Astrocyte of the spinal cord (primary cell): ENCODE measurements at regions not wholly inside any gene's neighbourhood (a gene's known extent, or its start where the extent isn't known, plus 50 kb on each side); places are given as distances from the start of the nearest gene placed in this dataset.

Experiments
- DNase-seq: peaks from one replicate; pipeline ENCODE4 v3.0.0; 2011; ENCODE audit warnings: low read depth, low spot score
- H3K4me3 ChIP-seq: 2 replicates; pipeline ENCODE4 v1.5.1; 2011; ENCODE audit warnings: low read depth, mild to moderate bottlenecking, low read length, moderate library complexity
- in situ Hi-C: cut with HindIII; loops from 2 replicates; pipeline ENCODE4 v1.10.0; 2017; ENCODE audit warnings: low sequenced_read_pairs
- TF ChIP-seq, protein P1 (sequence below): IDR thresholded peaks from 2 replicates; pipeline ENCODE4 v1.5.1; 2012; ENCODE audit warnings: low read depth, mild to moderate bottlenecking, low read length, inconsistent platforms

DNA sequence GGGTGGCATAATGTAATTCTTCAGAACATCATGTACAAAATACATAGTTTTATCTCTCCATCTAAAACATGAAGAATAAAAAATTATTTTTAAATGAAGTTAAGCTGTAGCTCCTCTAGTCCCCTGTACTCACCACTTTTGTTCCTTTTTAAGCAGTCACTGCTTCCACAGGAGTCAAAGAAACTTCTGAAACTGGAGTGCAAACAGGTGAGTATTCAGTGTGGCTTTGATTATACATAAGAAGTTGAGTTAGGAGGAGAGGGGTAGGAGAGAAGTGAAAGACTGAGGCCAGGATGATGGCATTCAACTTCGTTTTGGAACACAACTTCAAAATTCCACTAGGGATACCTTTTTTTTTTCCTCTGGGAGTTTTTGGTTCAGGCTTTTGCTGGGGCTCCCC lies 131.4 kb upstream of the CNTN1 start:
- H3K4me3 ChIP-seq: no peak overlapping the region
- DNase-seq: no peak
- TF ChIP-seq, protein P1, sequence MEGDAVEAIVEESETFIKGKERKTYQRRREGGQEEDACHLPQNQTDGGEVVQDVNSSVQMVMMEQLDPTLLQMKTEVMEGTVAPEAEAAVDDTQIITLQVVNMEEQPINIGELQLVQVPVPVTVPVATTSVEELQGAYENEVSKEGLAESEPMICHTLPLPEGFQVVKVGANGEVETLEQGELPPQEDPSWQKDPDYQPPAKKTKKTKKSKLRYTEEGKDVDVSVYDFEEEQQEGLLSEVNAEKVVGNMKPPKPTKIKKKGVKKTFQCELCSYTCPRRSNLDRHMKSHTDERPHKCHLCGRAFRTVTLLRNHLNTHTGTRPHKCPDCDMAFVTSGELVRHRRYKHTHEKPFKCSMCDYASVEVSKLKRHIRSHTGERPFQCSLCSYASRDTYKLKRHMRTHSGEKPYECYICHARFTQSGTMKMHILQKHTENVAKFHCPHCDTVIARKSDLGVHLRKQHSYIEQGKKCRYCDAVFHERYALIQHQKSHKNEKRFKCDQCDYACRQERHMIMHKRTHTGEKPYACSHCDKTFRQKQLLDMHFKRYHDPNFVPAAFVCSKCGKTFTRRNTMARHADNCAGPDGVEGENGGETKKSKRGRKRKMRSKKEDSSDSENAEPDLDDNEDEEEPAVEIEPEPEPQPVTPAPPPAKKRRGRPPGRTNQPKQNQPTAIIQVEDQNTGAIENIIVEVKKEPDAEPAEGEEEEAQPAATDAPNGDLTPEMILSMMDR: no peak
- in situ Hi-C loops: no loop called here

DNA sequence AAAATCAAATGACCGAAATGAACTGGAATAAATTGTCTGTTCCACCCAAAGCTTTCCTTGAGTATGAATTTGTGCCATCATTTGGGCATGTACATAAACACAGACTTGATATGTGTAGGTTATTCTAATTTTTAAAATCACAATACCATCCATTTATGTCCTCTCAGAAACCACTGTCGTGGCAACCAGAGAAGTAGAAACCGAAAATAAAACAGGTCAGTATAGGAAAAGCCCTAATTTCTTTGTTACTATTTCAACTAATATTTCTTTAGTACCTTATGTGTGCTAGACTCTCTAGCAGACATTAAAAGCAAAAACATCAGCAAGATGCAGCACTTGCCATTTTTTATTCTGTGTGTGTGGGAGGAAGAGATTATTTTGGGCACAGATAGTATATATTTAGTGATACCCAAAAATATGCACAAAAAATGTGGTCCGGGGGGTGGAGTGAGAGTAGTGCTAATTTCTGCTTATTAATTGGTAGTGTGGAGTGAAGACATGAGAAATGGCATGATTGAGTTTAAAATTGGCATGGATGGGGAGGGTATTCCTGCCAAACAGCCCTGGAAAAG lies 130.8 kb upstream of the CNTN1 start:
- TF ChIP-seq, protein P1: no peak
- DNase-seq: no peak
- H3K4me3 ChIP-seq: no peak overlapping the region
- in situ Hi-C loops: no loop called here

DNA sequence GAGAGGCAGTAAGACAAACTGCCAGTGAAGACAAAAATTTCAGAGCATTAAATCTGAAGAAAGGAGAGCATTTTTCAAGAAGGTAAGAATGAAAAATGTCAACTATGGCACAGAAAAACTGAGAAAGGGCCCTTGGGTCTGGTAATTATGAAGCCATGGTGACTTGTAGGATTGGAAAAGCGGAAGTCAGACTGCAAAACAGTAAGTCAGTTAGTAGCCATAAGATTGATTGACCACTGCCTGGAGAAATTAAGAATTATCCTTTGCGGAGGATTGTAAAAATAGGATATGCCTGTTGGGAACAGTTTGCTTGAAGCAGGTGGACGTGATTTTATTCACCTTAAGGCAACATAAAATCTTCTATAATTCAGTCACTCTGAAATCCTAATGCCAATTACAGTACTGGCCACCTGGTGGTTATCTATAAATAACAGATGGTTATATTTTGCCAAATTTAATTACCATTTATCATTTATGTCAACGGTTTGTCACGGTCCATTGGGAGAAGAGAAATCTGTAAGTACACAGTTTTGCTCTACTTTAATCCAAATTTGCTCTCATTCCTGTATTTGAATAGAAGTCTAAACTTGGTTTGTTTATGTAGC lies 127.1 kb upstream of the CNTN1 start:
- TF ChIP-seq, protein P1: no peak
- in situ Hi-C loops: no loop called here
- no peak for DNase-seq
- H3K4me3 ChIP-seq: no peak overlapping the region

DNA sequence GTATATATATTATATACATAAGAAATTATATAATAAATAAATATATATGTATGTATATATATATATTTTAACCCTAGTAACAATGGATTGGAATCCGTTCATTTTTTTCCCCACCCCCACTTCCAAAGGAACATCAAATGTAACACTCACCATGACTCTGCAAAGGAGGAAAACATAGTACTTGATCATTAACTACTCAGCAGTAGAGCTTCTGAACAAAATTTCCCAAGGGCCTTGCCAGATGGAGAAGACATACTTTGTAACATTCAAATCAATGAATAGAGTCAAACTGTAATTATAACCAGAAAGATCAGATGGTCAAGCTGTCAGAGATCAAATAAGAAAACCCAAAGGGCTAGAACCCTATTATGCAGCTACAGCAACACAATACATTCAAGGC lies 126.0 kb upstream of the CNTN1 start:
- TF ChIP-seq, protein P1: no peak
- in situ Hi-C loops: no loop called here
- DNase-seq: no peak
- H3K4me3 ChIP-seq: no peak overlapping the region

DNA sequence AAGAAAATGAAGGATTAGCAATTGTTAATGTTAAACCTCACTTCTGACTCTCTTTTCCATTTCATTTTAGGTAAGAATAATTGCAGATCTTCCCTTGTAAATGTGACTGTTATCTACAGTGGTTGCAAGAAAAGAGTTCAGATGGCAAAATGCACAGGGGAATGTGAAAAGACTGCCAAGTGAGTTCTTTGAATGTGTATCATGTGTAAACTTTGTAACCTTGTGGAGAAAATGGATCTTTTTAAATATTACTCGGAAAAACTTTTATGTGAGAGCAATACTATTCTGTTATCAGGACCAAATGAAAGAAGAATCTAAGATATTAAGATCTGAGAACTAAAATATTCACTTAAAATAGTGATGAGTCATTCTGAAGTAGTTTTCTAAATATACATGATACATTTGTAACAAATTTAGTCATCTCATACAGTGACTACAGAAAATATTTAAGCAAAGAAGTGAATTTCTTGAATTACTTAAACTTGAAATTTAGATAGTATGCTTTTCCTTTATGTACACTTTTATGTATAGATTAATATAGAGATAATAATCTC lies 122.5 kb upstream of the CNTN1 start:
- no peak overlapping the region for H3K4me3 ChIP-seq
- in situ Hi-C loops: no loop called here
- DNase-seq: no peak
- TF ChIP-seq, protein P1: no peak

DNA sequence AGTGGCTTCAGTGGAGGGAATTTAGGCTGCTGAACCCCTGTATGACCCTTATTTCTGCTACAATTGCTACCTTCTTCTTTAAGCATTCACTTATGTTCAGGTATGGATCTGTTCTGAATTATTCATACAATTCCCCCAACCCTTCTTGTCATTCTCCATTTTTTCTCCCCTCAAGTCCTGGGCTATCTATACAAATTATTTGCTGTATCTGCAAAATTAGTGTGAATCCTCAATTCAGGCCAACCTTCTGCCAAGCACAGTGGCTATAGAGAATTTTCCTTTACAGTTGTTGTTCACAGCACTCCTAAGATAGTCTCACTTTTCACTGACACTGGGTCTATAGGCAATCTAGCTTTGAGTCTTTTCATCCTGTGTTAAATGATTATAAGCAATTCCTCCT lies 119.2 kb upstream of the CNTN1 start:
- in situ Hi-C loops: no loop called here
- H3K4me3 ChIP-seq: no peak overlapping the region
- TF ChIP-seq, protein P1: no peak
- no peak for DNase-seq
